Common myeloid progenitor, CD34-positive (primary cell): ENCODE measurements at regions not wholly inside any gene's neighbourhood (a gene's known extent, or its start where the extent isn't known, plus 50 kb on each side); places are given as distances from the start of the nearest gene placed in this dataset.

ENCODE experiments used
- CTCF ChIA-PET: fragments of 350-600 bp; sonication (Branson Sonifier 250); formaldehyde crosslinking; loops from one replicate; lab custom pipeline; 2021; ENCODE audit warnings: antibody characterized with exemption; lab: Charles Lee
- POLR2A ChIA-PET: fragments of 350-600 bp; sonication (Branson Sonifier 250); formaldehyde crosslinking; loops from one replicate; lab custom pipeline; 2021; ENCODE audit warnings: antibody characterized with exemption; lab: Charles Lee
- DNase-seq, 3 donors: peaks; one replicate each; pipeline versions ENCODE4 v3.0.0 to v3.0.0-alpha.2; 2013
- H3K27ac ChIP-seq, 2 experiments: 1 replicate in 1 of 2; 2 replicates in 1 of 2; pipeline ENCODE4 v1.7.0; 2013; ENCODE audit warnings: inconsistent platforms in 2 of 2, low read length in 2 of 2, mild to moderate bottlenecking in 2 of 2, low read depth in 1 of 2, moderate library complexity in 1 of 2; ENCODE audit not compliant: severe bottlenecking in 2 of 2, insufficient read depth in 1 of 2, poor library complexity in 1 of 2
- H3K27me3 ChIP-seq, 5 experiments: replicated peaks in 2 of 5; 1 replicate in 3 of 5; 2 replicates in 2 of 5; pipeline versions ENCODE4 v1.6.1 to v1.7.0; 2013; ENCODE audit warnings: low read length in 4 of 5, mild to moderate bottlenecking in 2 of 5, moderate library complexity in 2 of 5, inconsistent platforms in 1 of 5; ENCODE audit not compliant: insufficient read depth in 5 of 5, control insufficient read depth in 4 of 5
- H3K36me3 ChIP-seq, 4 experiments: 1 replicate in 2 of 4; 2 replicates in 2 of 4; pipeline versions ENCODE4 v1.6.1 to v1.7.0; 2013; ENCODE audit warnings: low read length in 3 of 4, control low read depth in 1 of 4, mild to moderate bottlenecking in 1 of 4; ENCODE audit not compliant: control insufficient read depth in 4 of 4, insufficient read depth in 4 of 4
- H3K4me1 ChIP-seq, 4 experiments: 1 replicate in 3 of 4; 2 replicates in 1 of 4; pipeline versions ENCODE4 v1.6.1 to v1.7.1; 2013; ENCODE audit warnings: low read length in 3 of 4, mild to moderate bottlenecking in 3 of 4, control low read depth in 1 of 4, inconsistent platforms in 1 of 4, moderate library complexity in 1 of 4; ENCODE audit not compliant: control insufficient read depth in 4 of 4, insufficient read depth in 4 of 4; ENCODE audit errors: control extremely low read depth in 1 of 4
- H3K4me3 ChIP-seq, 7 experiments: 1 replicate in 4 of 7; 2 replicates in 3 of 7; pipeline versions ENCODE4 v1.5.1 to v1.7.0; 2013; ENCODE audit warnings: mild to moderate bottlenecking in 7 of 7, low read length in 6 of 7, moderate library complexity in 6 of 7, inconsistent platforms in 2 of 7, low read depth in 2 of 7, control low read depth in 1 of 7; ENCODE audit not compliant: insufficient read depth in 4 of 7, control insufficient read depth in 1 of 7; ENCODE audit errors: extremely low read depth in 1 of 7
- H3K9me3 ChIP-seq, 5 experiments: 1 replicate in 4 of 5; 2 replicates in 1 of 5; pipeline versions ENCODE4 v1.6.1 to v1.7.1; 2013; ENCODE audit warnings: low read length in 4 of 5, mild to moderate bottlenecking in 2 of 5, inconsistent platforms in 1 of 5, low read depth in 1 of 5, moderate library complexity in 1 of 5; ENCODE audit not compliant: control insufficient read depth in 4 of 5, insufficient read depth in 2 of 5; ENCODE audit errors: control extremely low read depth in 1 of 5
- WGBS: methylation state at CpG from one replicate; pipeline ENCODE4 v1.1.5; 2013; ENCODE audit not compliant: insufficient coverage; 5-methylcytosine and 5-hydroxymethylcytosine counted together

GRCh38 chr7:136652635-136653370 is 215.6 kb upstream of the CHRM2 start:
- Histone ChIP-seq H3K4me1 (no peaks in the 10 kb centered on the region), H3K4me3 (no peak overlapping the region), H3K36me3 (no peaks in the 10 kb centered on the region), H3K27ac (no peak overlapping the region), H3K9me3 (no peaks in the 10 kb centered on the region), H3K27me3 (no peaks in the 10 kb centered on the region)
- no peak for DNase-seq
- WGBS, result 100% methylated on average over 2 of the region's 3 CpGs
- ChIA-PET POLR2A (interaction anchor here (0.6 kb wide), 1 partner anchor 207 kb away, joined by 3 read pairs; no protein-coding TSS in a partner anchor), CTCF (no interaction called here)

GRCh38 chr7:136640977-136641376 is 227.5 kb upstream of the CHRM2 start:
- H3K9me3 ChIP-seq, result no peaks in the 10 kb centered on the region
- no peak overlapping the region for H3K4me3 ChIP-seq
- POLR2A ChIA-PET, result no interaction called here
- H3K27me3 ChIP-seq, result peaks cover 0 to 2% (median 0%) of the 10 kb centered on the region in 5 experiments
- H3K36me3 ChIP-seq, result no peaks in the 10 kb centered on the region
- CTCF ChIA-PET, result no interaction called here
- DNase-seq, result no peak
- H3K27ac ChIP-seq, result no peak overlapping the region
- no peaks in the 10 kb centered on the region for H3K4me1 ChIP-seq
- no CpG with 5 or more reads among the region's 1 CpG for WGBS

GRCh38 chr7:136637813-136638212 is 230.6 kb upstream of the CHRM2 start:
- Histone ChIP-seq H3K9me3 (no peaks in the 10 kb centered on the region), H3K4me1 (no peaks in the 10 kb centered on the region), H3K27me3 (peaks cover 0 to under 1% (median 0%) of the 10 kb centered on the region in 5 experiments), H3K4me3 (no peak overlapping the region), H3K27ac (no peak overlapping the region), H3K36me3 (no peaks in the 10 kb centered on the region)
- no CpG with 5 or more reads among the region's 2 CpGs for WGBS
- ChIA-PET POLR2A (no interaction called here), CTCF (interaction anchor here (1.1 kb wide), 1 partner anchor 50 kb away, joined by 3 read pairs; no protein-coding TSS in a partner anchor)
- DNase-seq, result no peak

GRCh38 chr7:136635751-136636150 is 232.7 kb upstream of the CHRM2 start:
- Histone ChIP-seq H3K4me1 (no peaks in the 10 kb centered on the region), H3K27ac (no peak overlapping the region), H3K4me3 (no peak overlapping the region), H3K9me3 (no peaks in the 10 kb centered on the region), H3K36me3 (no peaks in the 10 kb centered on the region), H3K27me3 (no peaks in the 10 kb centered on the region)
- ChIA-PET CTCF (no interaction called here), POLR2A (no interaction called here)
- WGBS, result 80% methylated on average over 1 of the region's 3 CpGs
- no peak for DNase-seq

- POLR2A ChIA-PET, result no interaction called here
- DNase-seq, result no peak
These were observed 249.6 kb upstream of the CHRM2 start for GRCh38 chr7:136618818-136619217.

GRCh38 chr7:136617176-136617575 is 251.3 kb upstream of the CHRM2 start:
- Histone ChIP-seq H3K4me1 (no peaks in the 10 kb centered on the region), H3K9me3 (no peaks in the 10 kb centered on the region), H3K4me3 (no peak overlapping the region), H3K27me3 (peaks cover 0 to 1% (median 0%) of the 10 kb centered on the region in 5 experiments), H3K27ac (no peak overlapping the region), H3K36me3 (no peaks in the 10 kb centered on the region)
- no peak for DNase-seq
- ChIA-PET CTCF (no interaction called here), POLR2A (no interaction called here)
- WGBS, result no CpG with 5 or more reads among the region's 2 CpGs

More at GRCh38 chr7:136618818-136619217, 249.6 kb upstream of the CHRM2 start:
- no peaks in the 10 kb centered on the region for H3K9me3 ChIP-seq
- no peak overlapping the region for H3K4me3 ChIP-seq
- no peak overlapping the region for H3K27ac ChIP-seq
- CTCF ChIA-PET, result no interaction called here
- H3K27me3 ChIP-seq, result peaks cover 0 to 1% (median 0%) of the 10 kb centered on the region in 5 experiments
- no peaks in the 10 kb centered on the region for H3K4me1 ChIP-seq
- H3K36me3 ChIP-seq, result no peaks in the 10 kb centered on the region

- WGBS, result 92% methylated on average over 2 of the region's 2 CpGs
- POLR2A ChIA-PET, result no interaction called here
- CTCF ChIA-PET, result no interaction called here
These were observed 262.7 kb upstream of the CHRM2 start for GRCh38 chr7:136605532-136606329.

More at GRCh38 chr7:136605532-136606329, 262.7 kb upstream of the CHRM2 start:
- DNase-seq, result no peak
- Histone ChIP-seq H3K27me3 (no peaks in the 10 kb centered on the region), H3K4me3 (no peak overlapping the region), H3K9me3 (no peaks in the 10 kb centered on the region), H3K36me3 (no peaks in the 10 kb centered on the region), H3K27ac (no peak overlapping the region), H3K4me1 (no peaks in the 10 kb centered on the region)
